Psoas muscle (tissue), 7 donors: ENCODE measurements at regions not wholly inside any gene's neighbourhood (a gene's known extent, or its start where the extent isn't known, plus 50 kb on each side); places are given as distances from the start of the nearest gene placed in this dataset.

Experiments
- ATAC-seq, 4 donors: fragments of 200-7000 bp; cut with Tn5 transposase; one replicate each; pipeline ENCODE4 v1.9.1; 2020; ENCODE audit warnings: moderate library complexity in 3 of 4, mild to moderate bottlenecking in 2 of 4
- DNase-seq, 2 donors: peaks; one replicate each; pipeline ENCODE4 v3.0.0-alpha.2; 2020
- H3K27ac ChIP-seq: fragments of 200-600 bp; one replicate; pipeline ENCODE4 v1.8.0; 2022
- H3K27me3 ChIP-seq, 3 donors: fragments of 200-600 bp in 1 of 3; one replicate each; pipeline versions ENCODE4 v1.6.1 to v1.8.0; 2013 to 2022; ENCODE audit warnings: low read length in 2 of 3, mild to moderate bottlenecking in 2 of 3, moderate library complexity in 1 of 3; ENCODE audit not compliant: insufficient read depth in 3 of 3
- H3K36me3 ChIP-seq, 2 donors: fragments of 200-600 bp in 1 of 2; one replicate each; pipeline versions ENCODE4 v1.6.1 to v1.8.0; 2013 to 2022; ENCODE audit warnings: low read depth in 1 of 2, mild to moderate bottlenecking in 1 of 2, moderate library complexity in 1 of 2; ENCODE audit not compliant: insufficient read depth in 1 of 2
- H3K4me1 ChIP-seq: fragments of 200-600 bp; one replicate; pipeline ENCODE4 v1.8.0; 2022
- H3K4me3 ChIP-seq: fragments of 200-600 bp; one replicate; pipeline ENCODE4 v1.8.0; 2022; ENCODE audit warnings: mild to moderate bottlenecking
- H3K9me3 ChIP-seq: fragments of 200-600 bp; one replicate; pipeline ENCODE4 v1.8.0; 2022
- WGBS, 3 donors: extraction: QIAGEN DNeasy Blood & Tissue Kit; methylation state at CpG; one replicate each; pipeline versions ENCODE4 v1.1.6 to v1.1.7; 2013; 5-methylcytosine and 5-hydroxymethylcytosine counted together
- intact Hi-C, 2 donors: fragments of 100-400 bp; cut with DNase I; formaldehyde crosslinking; loops; one replicate each; pipeline versions ENCODE4 v1.11.0 to v1.14.2; 2022
- TF ChIP-seq, protein P1 (sequence below): fragments of 200-600 bp; IDR thresholded peaks from one replicate; pipeline ENCODE4 v1.8.0; 2022; ENCODE audit warnings: antibody characterized with exemption
- donor health status: healthy with polysubstance abuse.
- donor health status: DM: no; HTN: no; CAD: no; lungs with moderate emphysema.
- donor health status: Bipolar disorder and iron deficiency.
- donor health status: healthy.
- donor health status: DM: yes; HTN: yes; CAD: no.
- donor health status: DM: no; HTN: no; CAD: no.
- donor health status: DM: yes; HTN: yes; CAD: no.

DNA sequence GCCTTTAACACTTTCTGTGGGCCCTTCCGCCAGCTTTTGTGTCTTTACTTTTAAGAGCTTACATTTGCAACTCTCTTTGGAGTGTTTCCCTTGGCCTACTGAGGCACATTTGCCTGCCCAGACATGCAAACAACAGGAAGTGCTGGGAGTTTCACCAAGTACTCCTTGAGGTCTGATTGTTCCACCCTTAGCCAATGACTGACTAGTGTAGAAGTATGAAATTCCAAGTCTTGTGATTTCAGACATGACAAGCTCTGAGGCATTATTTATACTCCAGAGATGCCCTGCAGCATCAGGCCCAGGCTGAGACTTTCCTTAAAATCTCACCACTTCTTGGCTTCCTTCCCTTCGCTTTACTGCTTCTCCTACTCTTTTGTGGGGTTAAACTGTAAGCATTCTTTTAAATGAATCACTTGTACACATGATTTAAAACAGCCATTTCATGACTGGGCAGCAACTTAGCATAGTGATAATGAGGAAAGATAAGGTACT, 174.1 kb downstream of the SLC6A15 start:
- Histone ChIP-seq H3K4me3 (no peak overlapping the region), H3K27ac (no peak overlapping the region), H3K27me3 (no peaks in the 10 kb centered on the region), H3K9me3 (no peaks in the 10 kb centered on the region), H3K4me1 (no peaks in the 10 kb centered on the region), H3K36me3 (no peaks in the 10 kb centered on the region)
- intact Hi-C loops = no loop called here
- no peak for DNase-seq
- TF ChIP-seq, protein P1, sequence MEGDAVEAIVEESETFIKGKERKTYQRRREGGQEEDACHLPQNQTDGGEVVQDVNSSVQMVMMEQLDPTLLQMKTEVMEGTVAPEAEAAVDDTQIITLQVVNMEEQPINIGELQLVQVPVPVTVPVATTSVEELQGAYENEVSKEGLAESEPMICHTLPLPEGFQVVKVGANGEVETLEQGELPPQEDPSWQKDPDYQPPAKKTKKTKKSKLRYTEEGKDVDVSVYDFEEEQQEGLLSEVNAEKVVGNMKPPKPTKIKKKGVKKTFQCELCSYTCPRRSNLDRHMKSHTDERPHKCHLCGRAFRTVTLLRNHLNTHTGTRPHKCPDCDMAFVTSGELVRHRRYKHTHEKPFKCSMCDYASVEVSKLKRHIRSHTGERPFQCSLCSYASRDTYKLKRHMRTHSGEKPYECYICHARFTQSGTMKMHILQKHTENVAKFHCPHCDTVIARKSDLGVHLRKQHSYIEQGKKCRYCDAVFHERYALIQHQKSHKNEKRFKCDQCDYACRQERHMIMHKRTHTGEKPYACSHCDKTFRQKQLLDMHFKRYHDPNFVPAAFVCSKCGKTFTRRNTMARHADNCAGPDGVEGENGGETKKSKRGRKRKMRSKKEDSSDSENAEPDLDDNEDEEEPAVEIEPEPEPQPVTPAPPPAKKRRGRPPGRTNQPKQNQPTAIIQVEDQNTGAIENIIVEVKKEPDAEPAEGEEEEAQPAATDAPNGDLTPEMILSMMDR = no peak
- no peak for ATAC-seq
- 86 to 95% (median 88%) methylated on average over 2 of the region's 2 CpGs for WGBS, 3 donors

DNA sequence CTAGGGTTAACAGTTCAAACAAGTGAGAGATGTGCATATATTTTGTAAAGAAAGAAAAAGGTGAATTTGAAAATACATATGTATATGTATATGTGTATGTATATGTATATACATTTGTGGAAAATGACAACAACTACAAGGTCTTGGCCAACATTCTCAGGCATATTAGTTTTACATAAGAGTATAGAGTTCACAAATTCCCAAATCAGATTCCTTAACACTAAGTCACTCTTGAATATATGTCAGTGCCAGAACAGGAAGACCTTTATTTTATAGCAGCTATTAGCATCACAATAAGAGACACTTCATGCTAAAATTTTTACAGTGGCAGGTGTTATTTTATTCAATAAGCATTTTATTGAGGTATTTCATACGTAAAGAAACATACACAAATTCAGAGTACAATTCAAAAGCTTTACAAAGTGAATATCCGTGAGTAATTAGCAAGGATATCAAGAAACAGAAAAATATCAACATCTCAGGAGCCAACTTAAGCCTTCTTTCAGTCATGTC, 179.7 kb downstream of the SLC6A15 start:
- DNase-seq = no peak
- no peaks in the 10 kb centered on the region for H3K36me3 ChIP-seq
- intact Hi-C loops = no loop called here
- WGBS, 3 donors = 73 to 82% (median 80%) methylated on average over 2 of the region's 2 CpGs
- no peak for ATAC-seq
- no peaks in the 10 kb centered on the region for H3K9me3 ChIP-seq
- no peak overlapping the region for H3K27ac ChIP-seq
- H3K4me3 ChIP-seq = no peak overlapping the region
- H3K27me3 ChIP-seq = peaks cover 0 to 2% (median 0%) of the 10 kb centered on the region in 3 donors
- TF ChIP-seq, protein P1 = no peak
- no peaks in the 10 kb centered on the region for H3K4me1 ChIP-seq

DNA sequence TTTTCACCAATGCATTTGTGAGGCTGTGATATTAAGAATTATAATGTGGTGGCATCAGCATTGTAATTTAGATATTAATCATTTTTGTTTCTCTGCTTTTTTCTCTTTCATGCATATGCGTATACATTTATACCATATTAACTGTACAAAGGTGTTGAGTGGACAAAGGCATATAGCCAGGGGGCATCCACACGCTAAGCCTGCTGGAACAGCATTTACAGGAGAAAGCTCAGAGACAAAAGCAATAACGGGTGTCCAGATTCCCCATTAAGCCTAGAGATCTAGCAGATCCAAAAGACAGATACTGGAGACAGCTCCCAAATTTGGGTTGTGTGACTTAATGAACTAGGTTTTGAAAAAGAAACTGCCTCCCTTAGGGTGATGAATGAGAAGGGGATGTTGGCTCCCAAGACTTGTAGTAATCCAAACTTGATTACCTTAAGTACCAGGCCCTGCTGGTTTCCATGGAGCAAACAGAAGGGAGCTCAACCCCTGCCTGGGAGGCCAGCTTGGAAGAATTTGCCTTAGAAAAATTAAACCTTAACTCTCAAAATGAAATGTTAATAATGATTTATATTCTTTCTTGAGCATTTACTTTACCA, 181.9 kb downstream of the SLC6A15 start:
- Histone ChIP-seq H3K9me3 (no peaks in the 10 kb centered on the region), H3K4me3 (no peak overlapping the region), H3K27me3 (peaks cover 0 to 5% (median 0%) of the 10 kb centered on the region in 3 donors), H3K27ac (no peak overlapping the region), H3K4me1 (no peaks in the 10 kb centered on the region), H3K36me3 (no peaks in the 10 kb centered on the region)
- no peak for DNase-seq
- ATAC-seq = no peak
- TF ChIP-seq, protein P1 = no peak
- 56 to 65% (median 62%) methylated on average over 3 of the region's 3 CpGs for WGBS, 3 donors
- intact Hi-C loops = no loop called here

DNA sequence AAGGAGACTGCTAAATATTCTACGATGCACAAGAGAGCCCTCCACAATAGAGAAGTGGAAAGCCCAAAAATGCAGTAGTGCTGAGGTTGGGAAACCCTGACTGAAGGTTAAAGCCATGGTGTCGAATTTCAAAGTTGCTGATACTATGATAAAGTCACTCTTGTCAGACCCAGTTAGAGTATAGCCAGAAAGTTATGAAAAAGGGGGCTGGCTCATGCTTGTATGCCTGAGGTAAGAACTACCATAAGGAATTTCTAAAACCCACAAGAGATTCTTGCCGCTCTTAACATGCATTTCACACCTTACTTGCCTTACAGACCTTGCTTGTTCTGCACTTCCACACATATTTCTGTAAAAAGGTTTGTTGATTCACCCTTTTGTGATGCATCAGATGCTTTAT, 184.6 kb downstream of the SLC6A15 start:
- 52 to 56% (median 56%) methylated on average over 3 of the region's 3 CpGs for WGBS, 3 donors
- DNase-seq = no peak
- no peaks in the 10 kb centered on the region for H3K36me3 ChIP-seq
- no peaks in the 10 kb centered on the region for H3K9me3 ChIP-seq
- intact Hi-C loops = no loop called here
- no peak overlapping the region for H3K27ac ChIP-seq
- H3K4me1 ChIP-seq = no peaks in the 10 kb centered on the region
- H3K27me3 ChIP-seq = peaks cover 0 to 5% (median 0%) of the 10 kb centered on the region in 3 donors
- TF ChIP-seq, protein P1 = no peak
- H3K4me3 ChIP-seq = no peak overlapping the region
- no peak for ATAC-seq

DNA sequence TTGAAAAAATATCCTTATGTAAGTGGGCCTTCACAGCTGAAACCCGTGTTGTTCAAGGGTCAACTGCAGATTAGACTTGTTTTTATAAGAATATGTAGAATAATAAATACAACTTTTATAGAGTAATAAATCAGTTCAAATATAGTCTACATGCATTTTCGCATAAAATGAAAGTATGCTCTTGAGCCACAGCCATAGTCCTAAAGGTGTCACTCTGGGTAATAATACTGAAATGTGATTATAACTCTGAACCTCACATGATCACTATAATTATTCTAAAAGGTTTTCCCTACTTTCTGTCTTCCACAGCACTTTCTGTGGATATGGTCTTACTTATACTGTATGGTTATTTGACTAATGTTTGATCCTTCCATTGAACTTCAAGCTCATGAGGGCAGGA, 185.8 kb downstream of the SLC6A15 start:
- intact Hi-C loops = no loop called here
- H3K4me1 ChIP-seq = no peaks in the 10 kb centered on the region
- WGBS, 3 donors = 83 to 88% (median 86%) methylated on average over 2 of the region's 2 CpGs
- ATAC-seq = no peak
- H3K9me3 ChIP-seq = no peaks in the 10 kb centered on the region
- no peak overlapping the region for H3K27ac ChIP-seq
- TF ChIP-seq, protein P1 = no peak
- no peaks in the 10 kb centered on the region for H3K36me3 ChIP-seq
- no peak for DNase-seq
- no peak overlapping the region for H3K4me3 ChIP-seq
- peaks cover 0 to 2% (median 0%) of the 10 kb centered on the region in 3 donors for H3K27me3 ChIP-seq
